Hepatocyte (in vitro differentiated cells): ENCODE measurements at regions not wholly inside any gene's neighbourhood (a gene's known extent, or its start where the extent isn't known, plus 50 kb on each side); places are given as distances from the start of the nearest gene placed in this dataset.

Experiments
- CTCF ChIP-seq: fragments of 200-600 bp; sonication (generic); IDR thresholded peaks from 2 replicates; pipeline ENCODE4 v1.5.1; 2016; ENCODE audit warnings: antibody characterized with exemption, mild to moderate bottlenecking; ENCODE audit not compliant: poor library complexity
- EZH2 ChIP-seq: fragments of 200-600 bp; sonication (generic); IDR thresholded peaks from 2 replicates; pipeline ENCODE4 v1.6.1; 2016; ENCODE audit warnings: antibody characterized with exemption, mild to moderate bottlenecking, borderline replicate concordance
- EZH2phosphoT487 ChIP-seq: fragments of 200-600 bp; sonication (generic); IDR thresholded peaks from one replicate; pipeline ENCODE4 v1.6.1; 2018; ENCODE audit warnings: antibody characterized with exemption, mild to moderate bottlenecking, low read depth, moderate library complexity; ENCODE audit not compliant: unreplicated experiment, severe bottlenecking

GRCh38 chr3:76645724-76646123, 394.2 kb upstream of the ROBO2 start:
- TF ChIP-seq CTCF = no peak
- no peak for TF ChIP-seq EZH2
- TF ChIP-seq EZH2phosphoT487 = no peak
